Keratinocyte (primary cell): ENCODE measurements at regions not wholly inside any gene's neighbourhood (a gene's known extent, or its start where the extent isn't known, plus 50 kb on each side); places are given as distances from the start of the nearest gene placed in this dataset.

Experiments used
- DNase-seq: peaks from one replicate; pipeline ENCODE4 v3.0.0-alpha.2; 2011; ENCODE audit warnings: low read depth, missing footprints, low spot score
- FAIRE-seq: peaks from 2 replicates; lab custom pipeline; 2011; peaks lifted over from hg19 to GRCh38; lab: Jason Lieb, UNC
- H2AFZ ChIP-seq: 2 replicates; pipeline ENCODE4 v1.6.0; 2012; ENCODE audit warnings: low read length, control low read depth, inconsistent platforms; ENCODE audit not compliant: control insufficient read depth
- H3K27ac ChIP-seq: 2 replicates; pipeline ENCODE4 v1.5.1; 2011; ENCODE audit warnings: low read length; ENCODE audit not compliant: control insufficient read depth, insufficient read depth
- H3K27me3 ChIP-seq: 3 replicates; pipeline ENCODE4 v1.6.0; 2011; ENCODE audit warnings: low read length; ENCODE audit not compliant: control insufficient read depth, insufficient read depth; ENCODE audit errors: extremely low read depth
- H3K36me3 ChIP-seq, 2 experiments: 2 replicates in 1 of 2; 3 replicates in 1 of 2; pipeline ENCODE4 v1.5.1; 2011; ENCODE audit warnings: low read length in 2 of 2, mild to moderate bottlenecking in 1 of 2; ENCODE audit not compliant: control insufficient read depth in 2 of 2, insufficient read depth in 2 of 2; ENCODE audit errors: extremely low read depth in 1 of 2
- H3K4me1 ChIP-seq: 3 replicates; pipeline ENCODE4 v1.5.1; 2011; ENCODE audit warnings: low read length; ENCODE audit not compliant: control insufficient read depth, insufficient read depth; ENCODE audit errors: extremely low read depth
- H3K4me2 ChIP-seq: 3 replicates; pipeline ENCODE4 v1.6.0; 2011; ENCODE audit warnings: low read depth, low read length; ENCODE audit not compliant: control insufficient read depth, insufficient read depth; ENCODE audit errors: extremely low read depth
- H3K4me3 ChIP-seq, 3 experiments: fragments of 200-600 bp in 1 of 3; sonication (generic) in 1 of 3; 2 replicates in 2 of 3; 3 replicates in 1 of 3; pipeline ENCODE4 v1.5.1; 2011 to 2016; ENCODE audit warnings: low read length in 3 of 3, mild to moderate bottlenecking in 3 of 3, control low read depth in 2 of 3, inconsistent platforms in 1 of 3, low read depth in 1 of 3, mixed read lengths in 1 of 3, mixed run types in 1 of 3, moderate library complexity in 1 of 3; ENCODE audit not compliant: control insufficient read depth in 2 of 3, insufficient read depth in 2 of 3; ENCODE audit errors: extremely low read depth in 1 of 3
- H3K79me2 ChIP-seq: 2 replicates; pipeline ENCODE4 v1.6.0; 2012; ENCODE audit warnings: low read length; ENCODE audit not compliant: control insufficient read depth, insufficient read depth
- H3K9ac ChIP-seq: 3 replicates; pipeline ENCODE4 v1.6.0; 2011; ENCODE audit warnings: low read length; ENCODE audit not compliant: control insufficient read depth, insufficient read depth; ENCODE audit errors: extremely low read depth
- H3K9me1 ChIP-seq: 3 replicates; pipeline ENCODE4 v1.6.0; 2011; ENCODE audit warnings: low read length; ENCODE audit not compliant: control insufficient read depth, insufficient read depth; ENCODE audit errors: extremely low read depth
- H3K9me3 ChIP-seq: 2 replicates; pipeline ENCODE4 v1.5.1; 2012; ENCODE audit warnings: low read depth, low read length; ENCODE audit not compliant: control insufficient read depth
- H4K20me1 ChIP-seq: 3 replicates; pipeline ENCODE4 v1.6.0; 2011; ENCODE audit warnings: low read length; ENCODE audit not compliant: control insufficient read depth, insufficient read depth; ENCODE audit errors: extremely low read depth
- EZH2 ChIP-seq: IDR thresholded peaks from one replicate; pipeline ENCODE4 v1.6.1; 2012; ENCODE audit warnings: inconsistent platforms, mild to moderate bottlenecking, low read length, moderate library complexity
- dilution Hi-C: fragments of 300-500 bp; cut with MboI; formaldehyde crosslinking; loops from one replicate; pipeline ENCODE4 v1.7.0; 2020; ENCODE audit warnings: low sequenced_read_pairs; ENCODE audit not compliant: extremely low pct_ligation_motif_present
- TF ChIP-seq, protein P1 (sequence below), 3 experiments: IDR thresholded peaks in 1 of 3; conservative IDR thresholded peaks in 1 of 3; optimal IDR thresholded peaks in 1 of 3; 2 replicates in 2 of 3; 3 replicates in 1 of 3; pipeline versions ENCODE3 to v1.5.1; 2011; ENCODE audit warnings: low read length in 3 of 3, mild to moderate bottlenecking in 3 of 3, moderate library complexity in 2 of 3, control low read depth in 1 of 3, inconsistent platforms in 1 of 3; ENCODE audit not compliant: insufficient read depth in 2 of 3; ENCODE audit errors: extremely low read depth in 1 of 3

- dilution Hi-C loops: no loop called here
- DNase-seq (no peak), FAIRE-seq (no peak)
- no peaks in the 10 kb centered on the region for H4K20me1 ChIP-seq
- H3K4me3 ChIP-seq: no peak overlapping the region
- no peak overlapping the region for H3K4me2 ChIP-seq
- H3K27me3 ChIP-seq: no peaks in the 10 kb centered on the region
- H3K79me2 ChIP-seq: no peaks in the 10 kb centered on the region
- TF ChIP-seq EZH2: no peak
- TF ChIP-seq, protein P1, sequence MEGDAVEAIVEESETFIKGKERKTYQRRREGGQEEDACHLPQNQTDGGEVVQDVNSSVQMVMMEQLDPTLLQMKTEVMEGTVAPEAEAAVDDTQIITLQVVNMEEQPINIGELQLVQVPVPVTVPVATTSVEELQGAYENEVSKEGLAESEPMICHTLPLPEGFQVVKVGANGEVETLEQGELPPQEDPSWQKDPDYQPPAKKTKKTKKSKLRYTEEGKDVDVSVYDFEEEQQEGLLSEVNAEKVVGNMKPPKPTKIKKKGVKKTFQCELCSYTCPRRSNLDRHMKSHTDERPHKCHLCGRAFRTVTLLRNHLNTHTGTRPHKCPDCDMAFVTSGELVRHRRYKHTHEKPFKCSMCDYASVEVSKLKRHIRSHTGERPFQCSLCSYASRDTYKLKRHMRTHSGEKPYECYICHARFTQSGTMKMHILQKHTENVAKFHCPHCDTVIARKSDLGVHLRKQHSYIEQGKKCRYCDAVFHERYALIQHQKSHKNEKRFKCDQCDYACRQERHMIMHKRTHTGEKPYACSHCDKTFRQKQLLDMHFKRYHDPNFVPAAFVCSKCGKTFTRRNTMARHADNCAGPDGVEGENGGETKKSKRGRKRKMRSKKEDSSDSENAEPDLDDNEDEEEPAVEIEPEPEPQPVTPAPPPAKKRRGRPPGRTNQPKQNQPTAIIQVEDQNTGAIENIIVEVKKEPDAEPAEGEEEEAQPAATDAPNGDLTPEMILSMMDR (optimal IDR thresholded peaks at IDR 0.05 in 1 of 3, IDR thresholded peaks at IDR 0.05 in 1 of 3, conservative IDR thresholded peaks at IDR 0.05 in 1 of 3; ENCODE audit: extremely low read depth in 1 of 3, insufficient read depth in 2 of 3, low read length in 3 of 3): no peak
- H3K36me3 ChIP-seq: no peaks in the 10 kb centered on the region
- H2AFZ ChIP-seq: no peak overlapping the region
- H3K4me1 ChIP-seq: no peaks in the 10 kb centered on the region
- no peak overlapping the region for H3K9ac ChIP-seq
- H3K9me1 ChIP-seq: no peaks in the 10 kb centered on the region
- H3K9me3 ChIP-seq: no peaks in the 10 kb centered on the region
- H3K27ac ChIP-seq: no peak overlapping the region
Observed at GRCh38 chr7:4575254-4575653, 106.8 kb upstream of the FOXK1 start.

GRCh38 chr7:4602905-4603842, 78.9 kb upstream of the FOXK1 start:
- Histone ChIP-seq H3K27ac (no peak overlapping the region), H3K4me2 (no peak overlapping the region), H3K9me3 (peaks cover 2% of the 10 kb centered on the region), H3K79me2 (no peaks in the 10 kb centered on the region), H3K4me3 (no peak overlapping the region), H3K27me3 (no peaks in the 10 kb centered on the region), H2AFZ (no peak overlapping the region), H3K36me3 (no peaks in the 10 kb centered on the region), H3K4me1 (no peaks in the 10 kb centered on the region), H4K20me1 (no peaks in the 10 kb centered on the region), H3K9ac (no peak overlapping the region), H3K9me1 (no peaks in the 10 kb centered on the region)
- dilution Hi-C loops: no loop called here
- DNase-seq (no peak), FAIRE-seq (no peak)
- TF ChIP-seq, protein P1 (optimal IDR thresholded peaks at IDR 0.05 in 1 of 3, IDR thresholded peaks at IDR 0.05 in 1 of 3, conservative IDR thresholded peaks at IDR 0.05 in 1 of 3; ENCODE audit: extremely low read depth in 1 of 3, insufficient read depth in 2 of 3, low read length in 3 of 3): no peak
- no peak for TF ChIP-seq EZH2
